Endothelial cell of umbilical vein (primary cell): ENCODE measurements at regions not wholly inside any gene's neighbourhood (a gene's known extent, or its start where the extent isn't known, plus 50 kb on each side); places are given as distances from the start of the nearest gene placed in this dataset.

Source experiments
- CTCF ChIP-seq, 2 donors: IDR thresholded peaks; 1 replicate in 1 of 2; 2 replicates in 1 of 2; pipeline ENCODE4 v1.5.1; 2011; ENCODE audit warnings: low read length in 2 of 2, mild to moderate bottlenecking in 2 of 2, moderate library complexity in 2 of 2, control low read depth in 1 of 2, inconsistent platforms in 1 of 2, low read depth in 1 of 2; ENCODE audit not compliant: insufficient read depth in 1 of 2; ENCODE audit errors: extremely low read depth in 1 of 2
- EZH2 ChIP-seq: IDR thresholded peaks from 2 replicates; pipeline ENCODE4 v1.6.1; 2012; ENCODE audit warnings: borderline replicate concordance, low read depth, mild to moderate bottlenecking, moderate library complexity, low read length, inconsistent platforms; ENCODE audit not compliant: severe bottlenecking
- GATA2 ChIP-seq: IDR thresholded peaks from 2 replicates; pipeline ENCODE4 v1.7.0; 2011; ENCODE audit warnings: low read depth, mild to moderate bottlenecking, moderate library complexity, mixed read lengths, low read length; ENCODE audit not compliant: insufficient read length, insufficient read depth
- JUN ChIP-seq: IDR thresholded peaks from 2 replicates; pipeline ENCODE4 v1.6.1; 2011; ENCODE audit warnings: borderline replicate concordance, low read depth; ENCODE audit not compliant: insufficient read length, insufficient read depth
- MYC ChIP-seq: IDR thresholded peaks from one replicate; pipeline ENCODE4 v1.6.1; 2011; ENCODE audit warnings: mild to moderate bottlenecking, low read depth, low read length
- POLR2AphosphoS5 ChIP-seq: IDR thresholded peaks from 2 replicates; pipeline ENCODE4 v1.6.1; 2012; ENCODE audit warnings: low read depth, mild to moderate bottlenecking, control low read depth, low read length, moderate library complexity; ENCODE audit not compliant: insufficient read depth

GRCh38 chr18:29928081-29928480 lies 1114.5 kb downstream of the DSC3 start:
- no peak for TF ChIP-seq CTCF (IDR thresholded peaks at IDR 0.05; ENCODE audit: extremely low read depth in 1 of 2, insufficient read depth in 1 of 2, low read depth in 1 of 2, low read length in 2 of 2)
- no peak for TF ChIP-seq JUN
- no peak for TF ChIP-seq POLR2AphosphoS5
- TF ChIP-seq MYC = no peak
- no peak for TF ChIP-seq EZH2
- TF ChIP-seq GATA2 = no peak
